GM19467 (cell line): ENCODE measurements at regions not wholly inside any gene's neighbourhood (a gene's known extent, or its start where the extent isn't known, plus 50 kb on each side); places are given as distances from the start of the nearest gene placed in this dataset.
"Not testable (repeated sequence)": the region's sequence is repeated elsewhere in the genome, so short reads cannot be mapped to it uniquely, and the experiment has no call there.

Source experiments
- ATAC-seq: cut with Tn5 transposase; IDR thresholded peaks from one replicate; pipeline ENCODE4 v1.9.1; 2021; ENCODE audit warnings: mild to moderate bottlenecking, moderate library complexity; ENCODE audit not compliant: unreplicated experiment

DNA sequence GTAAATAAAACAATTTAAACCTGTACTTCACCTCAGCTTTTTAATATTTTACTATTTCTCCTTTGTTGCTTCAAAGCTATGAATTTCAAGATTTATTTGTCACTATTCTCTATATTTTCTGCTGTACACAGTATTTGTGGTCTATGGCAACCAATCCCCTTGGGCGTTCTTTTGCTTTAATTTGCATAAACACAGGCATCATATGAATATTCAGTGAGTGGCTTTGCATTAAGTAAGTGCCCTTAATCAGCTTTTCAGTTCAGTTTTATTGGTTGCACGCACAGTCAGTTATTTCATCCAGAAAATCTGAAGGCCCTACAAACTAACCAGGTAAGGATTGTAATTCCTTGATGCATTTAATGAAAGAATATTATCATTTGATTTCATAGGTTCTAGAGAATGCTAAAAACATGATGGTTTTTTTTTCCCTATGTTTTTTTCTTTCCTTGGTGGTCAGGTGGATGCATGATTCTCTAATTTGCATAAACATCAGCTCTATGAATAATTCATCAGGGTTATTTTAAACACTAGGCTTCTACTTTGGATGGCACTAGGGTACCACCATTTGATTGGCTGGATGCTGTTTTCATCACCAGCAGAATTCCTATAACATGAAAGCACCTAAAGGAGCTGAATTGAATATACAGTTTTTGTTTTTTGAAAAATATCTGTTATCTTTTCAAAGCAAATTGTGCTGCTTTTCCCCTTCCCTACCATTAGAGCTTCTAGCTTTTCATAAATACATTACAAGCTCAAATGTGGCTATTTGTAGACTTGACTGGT lies 249.2 kb upstream of the CCNH start:
- no peak for ATAC-seq

DNA sequence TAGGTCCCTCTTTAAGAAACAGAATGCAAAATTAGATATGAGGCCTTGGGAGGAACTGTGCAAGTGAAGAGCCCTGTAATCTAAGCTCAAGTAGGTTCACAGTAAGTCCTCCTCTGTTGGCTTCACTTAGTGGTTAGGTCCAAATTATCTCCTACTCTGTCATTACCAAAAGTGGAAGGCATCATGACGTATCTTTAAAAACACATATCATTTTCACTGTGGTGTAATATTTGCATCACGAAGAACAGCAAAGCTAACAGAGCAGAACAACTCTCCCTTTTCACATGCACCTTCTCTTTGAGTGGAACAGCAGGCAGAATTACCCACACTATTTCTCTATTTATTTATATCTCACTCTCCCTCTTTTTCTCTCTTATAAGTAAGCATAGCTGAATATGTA lies 240.5 kb upstream of the CCNH start:
- ATAC-seq: no peak

DNA sequence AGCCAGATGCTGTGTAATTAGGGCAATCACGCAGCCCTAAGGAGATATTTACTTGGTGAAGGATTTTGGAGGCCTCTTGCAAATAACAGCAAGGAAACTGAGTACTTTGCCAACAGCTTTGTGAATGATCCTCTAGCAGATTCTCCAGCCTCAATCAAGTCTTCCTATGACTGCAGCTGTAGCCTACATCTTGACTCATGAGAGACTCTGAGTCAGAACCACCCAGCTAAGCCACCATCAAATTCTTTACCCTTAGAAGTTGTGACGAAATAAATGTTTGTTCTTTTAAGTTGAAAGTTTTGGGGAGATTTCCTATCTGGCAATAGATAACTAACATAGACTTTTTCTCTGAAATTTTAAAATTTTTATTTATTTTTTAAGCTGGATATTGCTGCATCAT lies 237.6 kb upstream of the CCNH start:
- no peak for ATAC-seq

DNA sequence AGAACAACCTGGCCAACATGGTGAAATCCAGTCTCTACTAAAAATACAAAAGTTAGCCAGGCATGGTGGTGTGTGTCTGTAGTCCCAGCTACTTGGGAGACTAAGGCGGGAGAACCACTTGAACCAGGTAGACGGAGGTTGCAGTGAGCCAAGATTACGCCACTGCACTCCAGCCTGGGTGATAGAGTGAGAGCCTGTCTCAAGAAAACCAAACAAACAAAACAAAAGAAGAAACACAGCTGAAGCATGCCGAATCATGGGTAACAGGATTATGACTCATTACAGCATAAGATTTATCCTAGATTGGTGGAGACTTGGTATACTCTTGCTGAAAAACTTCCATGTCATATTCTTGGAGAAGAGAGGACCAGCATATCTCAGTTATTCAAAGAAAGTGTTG lies 236.7 kb upstream of the CCNH start:
- ATAC-seq: no peak

- ATAC-seq: no peak
These were observed 232.5 kb upstream of the CCNH start for GRCh38 chr5:87645224-87645623.

GRCh38 chr5:87640902-87641301 lies 228.2 kb upstream of the CCNH start:
- no peak for ATAC-seq

DNA sequence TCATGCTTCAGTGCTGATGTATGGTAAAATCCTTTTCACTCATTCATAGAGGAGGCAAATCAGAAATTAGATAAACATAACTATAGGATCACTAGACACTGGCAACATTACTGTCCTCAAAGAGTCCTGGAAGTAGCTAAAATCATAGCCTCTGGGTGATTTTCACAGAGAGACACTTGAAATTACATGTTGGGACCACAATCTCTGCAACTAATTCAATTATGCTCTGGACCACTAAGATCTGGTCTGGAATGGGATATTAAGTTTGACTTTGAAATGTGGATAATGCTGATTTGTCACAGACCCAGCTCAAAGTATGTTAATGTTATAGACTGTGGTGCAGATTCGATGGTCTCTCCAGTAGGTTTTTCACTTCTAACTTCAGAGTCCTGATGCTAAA lies 214.6 kb upstream of the CCNH start:
- ATAC-seq: no peak

DNA sequence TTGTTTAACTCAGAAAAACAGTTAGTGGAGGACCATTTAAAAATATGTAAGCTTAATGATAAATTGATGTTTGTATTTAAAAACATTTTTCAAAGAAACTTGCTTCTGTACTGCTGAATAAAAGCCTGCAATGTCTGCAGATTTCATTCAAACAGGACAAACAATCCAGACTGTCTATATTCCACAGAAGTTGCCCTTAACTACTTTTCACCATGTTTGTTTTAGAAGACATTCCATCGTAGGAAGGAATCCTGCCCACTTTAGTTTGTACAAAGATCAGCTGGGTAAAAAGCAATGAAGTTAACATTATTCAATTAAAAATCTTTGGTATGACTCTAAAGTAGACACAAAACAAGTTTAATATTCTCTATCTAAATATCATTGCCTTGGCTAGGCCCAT lies 195.7 kb upstream of the CCNH start:
- no peak for ATAC-seq

DNA sequence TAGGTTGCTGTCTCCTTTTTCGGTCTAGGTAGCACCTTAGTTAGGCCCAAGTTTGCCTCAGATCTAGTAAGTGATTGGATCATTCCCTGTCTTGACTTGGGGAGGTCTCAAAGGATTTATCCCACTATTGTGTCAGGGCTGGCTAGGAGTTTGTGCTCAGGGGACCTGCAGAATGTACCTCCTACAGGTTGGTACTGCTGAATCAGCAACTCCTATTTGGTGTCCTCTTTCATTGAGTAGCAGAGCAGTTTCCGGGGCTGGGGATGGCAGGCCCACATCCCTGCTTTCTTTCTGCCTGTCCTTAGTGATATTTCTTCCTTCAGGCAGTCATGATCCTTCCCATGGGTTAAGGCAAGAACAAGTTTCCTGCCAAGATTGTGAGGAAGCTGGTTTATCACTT lies 192.9 kb upstream of the CCNH start:
- ATAC-seq: no peak

GRCh38 chr5:87599778-87600177 lies 187.0 kb upstream of the CCNH start:
- ATAC-seq: no peak

DNA sequence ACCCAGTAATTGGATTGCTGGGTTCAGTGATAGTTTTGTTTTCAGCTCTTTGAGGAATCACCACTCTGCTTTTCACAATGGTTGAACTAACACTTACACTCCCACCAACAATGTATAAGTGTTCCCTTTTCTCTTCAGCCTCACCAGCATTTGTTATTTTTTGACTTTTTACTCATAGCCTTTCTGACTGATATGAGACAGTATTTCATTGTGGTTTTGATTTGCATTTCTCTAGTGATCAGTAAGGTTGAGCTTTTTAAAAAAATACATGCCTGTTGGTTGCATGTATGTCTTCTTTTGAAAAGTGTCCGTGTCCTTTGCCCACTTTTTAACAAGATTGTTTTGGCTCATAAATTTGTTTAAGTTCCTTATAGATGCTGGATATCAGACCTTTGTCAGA lies 185.7 kb upstream of the CCNH start:
- ATAC-seq: no peak

DNA sequence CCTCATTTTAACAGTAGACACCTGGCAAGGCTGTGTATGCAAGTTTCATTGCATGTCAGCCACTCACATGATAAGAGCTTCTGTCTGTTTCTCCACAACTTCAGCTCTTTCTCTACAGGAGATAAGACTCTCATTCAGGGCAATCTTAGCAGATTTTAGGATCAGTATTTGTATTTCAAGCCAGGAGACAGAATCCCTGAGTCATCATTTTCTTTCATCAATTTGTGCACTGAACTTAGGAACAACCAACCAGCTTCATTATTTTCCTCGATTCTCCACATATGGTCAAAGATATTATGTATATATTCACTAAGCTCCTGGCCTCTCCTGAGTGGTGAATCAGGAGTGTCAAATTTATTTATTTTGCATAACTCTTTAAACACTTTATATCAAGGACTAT lies 181.8 kb upstream of the CCNH start:
- no peak for ATAC-seq

DNA sequence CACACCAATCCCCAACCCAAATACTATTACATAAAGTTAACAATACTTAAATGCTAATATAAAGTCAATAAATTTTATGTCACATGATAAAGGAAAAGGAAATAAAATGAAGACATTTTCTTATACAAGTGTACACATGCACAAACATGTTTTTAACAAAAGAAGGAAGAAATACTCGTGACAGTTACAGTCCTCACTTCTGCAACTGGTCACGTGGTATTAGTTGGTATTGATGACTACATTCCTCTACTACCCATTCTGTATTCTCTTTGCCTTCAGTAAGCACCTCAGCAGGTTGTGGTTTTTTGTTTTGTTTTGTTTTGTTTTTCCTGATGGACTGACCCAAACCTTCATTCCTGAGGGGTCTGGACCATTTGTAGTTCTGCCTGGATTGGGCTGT lies 176.9 kb upstream of the CCNH start:
- no peak for ATAC-seq

- no peak for ATAC-seq
These were observed 175.6 kb upstream of the CCNH start for GRCh38 chr5:87588316-87588715.

- not testable (repeated sequence) for ATAC-seq
These were observed 171.0 kb upstream of the CCNH start for GRCh38 chr5:87583704-87584103.

GRCh38 chr5:87582149-87582548 lies 169.4 kb upstream of the CCNH start:
- no peak for ATAC-seq

GRCh38 chr5:87581661-87582060 lies 168.9 kb upstream of the CCNH start:
- ATAC-seq: no peak

GRCh38 chr5:87579678-87580077 lies 166.9 kb upstream of the CCNH start:
- no peak for ATAC-seq

- no peak for ATAC-seq
These were observed 164.1 kb upstream of the CCNH start for GRCh38 chr5:87576867-87577266.

- not testable (repeated sequence) for ATAC-seq
These were observed 163.6 kb upstream of the CCNH start for GRCh38 chr5:87576306-87576705.

DNA sequence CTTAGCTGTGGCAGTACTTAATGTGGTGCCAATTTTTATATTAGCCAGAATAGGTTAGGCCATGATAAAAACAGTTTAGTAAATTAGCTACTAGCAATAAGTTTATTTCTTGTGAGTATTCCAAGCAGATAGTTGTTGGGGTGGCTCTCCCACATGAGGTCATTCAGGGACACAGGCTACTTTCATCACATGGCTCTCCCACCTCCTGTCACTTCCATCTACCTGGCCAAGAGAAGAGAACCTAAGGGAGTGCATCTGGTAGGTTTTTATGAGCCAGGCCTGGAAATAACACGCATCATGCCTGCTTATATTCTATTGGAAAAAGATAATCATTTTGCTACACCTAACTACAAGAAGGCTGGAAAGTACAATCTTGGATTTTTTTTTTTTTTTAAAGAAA lies 161.4 kb upstream of the CCNH start:
- no peak for ATAC-seq

- ATAC-seq: no peak
These were observed 159.9 kb upstream of the CCNH start for GRCh38 chr5:87572611-87573010.

DNA sequence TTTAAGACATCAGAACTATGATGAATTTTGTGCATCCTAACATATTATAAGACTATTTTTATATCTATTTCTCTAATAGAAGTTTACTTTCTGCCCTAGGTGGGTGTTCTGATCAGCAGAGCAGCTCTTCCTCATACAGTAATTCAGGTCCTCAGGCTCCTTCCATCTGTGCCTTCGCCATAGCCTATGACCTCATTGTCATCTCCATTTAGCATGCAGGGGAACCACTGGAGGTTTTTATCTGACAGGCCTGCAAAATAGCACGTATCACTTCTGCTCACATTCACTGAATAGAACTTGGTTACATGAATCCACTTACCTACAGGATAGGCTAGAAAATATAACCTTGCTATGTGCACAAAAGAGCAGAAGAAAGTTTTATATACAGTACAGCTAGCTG lies 159.4 kb upstream of the CCNH start:
- no peak for ATAC-seq
